Trophoblast cell (in vitro differentiated cells and primary cell): ENCODE measurements at regions not wholly inside any gene's neighbourhood (a gene's known extent, or its start where the extent isn't known, plus 50 kb on each side); places are given as distances from the start of the nearest gene placed in this dataset.
A peak's percentile ranks its signal among the peaks of the same experiment; 100 is the strongest.

Experiments
- DNase-seq, 2 donors: peaks; one replicate each; pipeline ENCODE4 v3.0.0-alpha.2; 2016
- H2AFZ ChIP-seq: 2 replicates; pipeline ENCODE4 v1.6.1; 2013; ENCODE audit warnings: low read length, moderate library complexity, mild to moderate bottlenecking; ENCODE audit not compliant: insufficient read depth, poor library complexity
- H2AK5ac ChIP-seq: 2 replicates; pipeline ENCODE4 v1.6.1; 2013; ENCODE audit warnings: mild to moderate bottlenecking, low read length
- H2BK120ac ChIP-seq: 2 replicates; pipeline ENCODE4 v1.6.1; 2013; ENCODE audit warnings: low read length, mild to moderate bottlenecking, moderate library complexity; ENCODE audit not compliant: insufficient read depth, poor library complexity
- H2BK12ac ChIP-seq: 2 replicates; pipeline ENCODE4 v1.6.1; 2013; ENCODE audit warnings: mild to moderate bottlenecking, low read length, moderate library complexity
- H2BK5ac ChIP-seq: 2 replicates; pipeline ENCODE4 v1.6.1; 2013; ENCODE audit warnings: low read length, low read depth, moderate library complexity, mild to moderate bottlenecking; ENCODE audit not compliant: poor library complexity
- H3K14ac ChIP-seq: 2 replicates; pipeline ENCODE4 v1.6.1; 2013; ENCODE audit warnings: mild to moderate bottlenecking, low read length
- H3K18ac ChIP-seq: 2 replicates; pipeline ENCODE4 v1.6.1; 2013; ENCODE audit warnings: mild to moderate bottlenecking, low read length
- H3K23ac ChIP-seq: 2 replicates; pipeline ENCODE4 v1.6.1; 2013; ENCODE audit warnings: low read length
- H3K27ac ChIP-seq: 2 replicates; pipeline ENCODE4 v1.5.1; 2013; ENCODE audit warnings: low read depth, mild to moderate bottlenecking, inconsistent platforms, low read length, moderate library complexity
- H3K27me3 ChIP-seq: 2 replicates; pipeline ENCODE4 v1.6.1; 2013; ENCODE audit warnings: inconsistent platforms, mild to moderate bottlenecking, low read length, moderate library complexity; ENCODE audit not compliant: insufficient read depth
- H3K36me3 ChIP-seq, 2 experiments: 1 replicate in 1 of 2; 2 replicates in 1 of 2; pipeline ENCODE4 v1.6.1; 2013; ENCODE audit warnings: low read length in 2 of 2, mild to moderate bottlenecking in 2 of 2, moderate library complexity in 1 of 2; ENCODE audit not compliant: insufficient read depth in 2 of 2, control insufficient read depth in 1 of 2
- H3K4ac ChIP-seq: 2 replicates; pipeline ENCODE4 v1.6.1; 2013; ENCODE audit warnings: low read depth, mild to moderate bottlenecking, low read length, moderate library complexity
- H3K4me1 ChIP-seq, 2 experiments: 1 replicate in 1 of 2; 2 replicates in 1 of 2; pipeline ENCODE4 v1.6.1; 2013; ENCODE audit warnings: low read length in 2 of 2, mild to moderate bottlenecking in 2 of 2, moderate library complexity in 1 of 2; ENCODE audit not compliant: insufficient read depth in 2 of 2, control insufficient read depth in 1 of 2
- H3K4me2 ChIP-seq: 2 replicates; pipeline ENCODE4 v1.6.1; 2013; ENCODE audit warnings: inconsistent platforms, mild to moderate bottlenecking, low read length, moderate library complexity
- H3K4me3 ChIP-seq: 2 replicates; pipeline ENCODE4 v1.5.1; 2013; ENCODE audit warnings: mild to moderate bottlenecking, low read depth, low read length, inconsistent platforms
- H3K79me1 ChIP-seq: one replicate; pipeline ENCODE4 v1.6.1; 2013; ENCODE audit warnings: low read length
- H3K79me2 ChIP-seq: 2 replicates; pipeline ENCODE4 v1.6.1; 2013; ENCODE audit warnings: low read length, mild to moderate bottlenecking; ENCODE audit not compliant: control insufficient read depth, insufficient read depth, poor library complexity
- H3K9ac ChIP-seq: 2 replicates; pipeline ENCODE4 v1.6.1; 2013; ENCODE audit warnings: mild to moderate bottlenecking, low read length
- H3K9me3 ChIP-seq: 2 replicates; pipeline ENCODE4 v1.6.1; 2013; ENCODE audit warnings: low read depth, mild to moderate bottlenecking, control low read depth, inconsistent platforms, low read length; ENCODE audit not compliant: insufficient read depth
- H4K12ac ChIP-seq: 2 replicates; pipeline ENCODE4 v1.6.1; 2013; ENCODE audit warnings: low read depth, mild to moderate bottlenecking, low read length, moderate library complexity
- H4K8ac ChIP-seq: 2 replicates; pipeline ENCODE4 v1.6.1; 2013; ENCODE audit warnings: low read depth, mild to moderate bottlenecking, low read length, moderate library complexity
- H4K91ac ChIP-seq: one replicate; pipeline ENCODE4 v1.6.1; 2013; ENCODE audit warnings: low read depth, mild to moderate bottlenecking, low read length, moderate library complexity
- WGBS: extraction: QIAGEN DNeasy Blood & Tissue Kit; methylation state at CpG from one replicate; pipeline ENCODE4 v1.1.7; 2013; ENCODE audit warnings: missing lambda C conversion rate; ENCODE audit not compliant: insufficient read length, insufficient coverage; ENCODE audit errors: extremely low coverage; 5-methylcytosine and 5-hydroxymethylcytosine counted together

DNA sequence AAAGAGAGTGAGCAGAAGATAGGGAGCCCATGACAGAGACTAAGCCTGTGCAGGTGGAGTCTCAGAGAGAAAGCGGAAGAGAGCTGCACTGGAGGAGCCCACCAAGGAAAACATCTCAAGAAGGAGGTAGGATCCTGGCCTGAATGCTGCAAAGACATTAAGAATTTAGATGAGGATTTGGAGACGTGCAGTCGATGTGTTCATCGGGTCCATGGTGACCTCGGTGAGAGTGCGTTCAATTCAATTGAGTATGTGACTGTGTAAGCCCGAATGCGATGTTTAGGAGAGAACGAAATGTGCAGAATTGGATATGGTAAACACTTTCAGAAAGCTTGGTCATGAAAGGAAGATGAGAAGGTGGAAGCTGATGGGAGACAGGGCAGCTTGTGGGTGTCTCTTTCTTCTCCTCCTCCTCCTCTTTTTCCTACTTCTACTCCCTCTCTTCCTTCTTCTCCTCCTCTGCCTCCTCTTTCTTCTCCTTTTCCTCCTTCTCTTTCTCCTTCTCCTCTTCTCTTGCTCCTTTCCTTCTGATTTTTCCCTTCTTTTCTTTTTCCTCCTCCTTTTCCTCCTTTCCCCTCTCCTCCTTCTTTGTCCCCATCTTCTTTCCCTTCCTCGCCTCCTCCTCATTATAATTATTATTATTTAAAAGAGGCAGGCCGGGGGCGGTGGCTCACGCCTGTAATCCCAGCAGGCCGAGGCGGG, 276.0 kb downstream of the RPS24 start:
- no peaks in the 10 kb centered on the region for H3K9me3 ChIP-seq
- no peak overlapping the region for H3K14ac ChIP-seq
- H3K23ac ChIP-seq = no peak overlapping the region
- H3K4me2 ChIP-seq = no peak overlapping the region
- no peak overlapping the region for H3K4me3 ChIP-seq
- 100% methylated on average over 1 of the region's 15 CpGs for WGBS
- peak overlapping the region; percentile 31 for H2AK5ac ChIP-seq
- H2BK12ac ChIP-seq = peak overlapping the region; percentile 24
- no peak overlapping the region for H2BK120ac ChIP-seq
- H3K79me2 ChIP-seq = peaks cover 9% of the 10 kb centered on the region
- no peak overlapping the region for H2BK5ac ChIP-seq
- H3K36me3 ChIP-seq = no peaks in the 10 kb centered on the region
- H4K91ac ChIP-seq = peak overlapping the region; percentile 9
- no peak for DNase-seq
- H3K79me1 ChIP-seq = peaks cover 29% of the 10 kb centered on the region
- no peak overlapping the region for H3K4ac ChIP-seq
- H3K9ac ChIP-seq = no peak overlapping the region
- H4K8ac ChIP-seq = no peak overlapping the region
- no peak overlapping the region for H2AFZ ChIP-seq
- peaks cover 6 to 15% of the 10 kb centered on the region in 2 experiments for H3K4me1 ChIP-seq
- no peak overlapping the region for H4K12ac ChIP-seq
- H3K27me3 ChIP-seq = no peaks in the 10 kb centered on the region
- no peak overlapping the region for H3K27ac ChIP-seq
- H3K18ac ChIP-seq = no peak overlapping the region

DNA sequence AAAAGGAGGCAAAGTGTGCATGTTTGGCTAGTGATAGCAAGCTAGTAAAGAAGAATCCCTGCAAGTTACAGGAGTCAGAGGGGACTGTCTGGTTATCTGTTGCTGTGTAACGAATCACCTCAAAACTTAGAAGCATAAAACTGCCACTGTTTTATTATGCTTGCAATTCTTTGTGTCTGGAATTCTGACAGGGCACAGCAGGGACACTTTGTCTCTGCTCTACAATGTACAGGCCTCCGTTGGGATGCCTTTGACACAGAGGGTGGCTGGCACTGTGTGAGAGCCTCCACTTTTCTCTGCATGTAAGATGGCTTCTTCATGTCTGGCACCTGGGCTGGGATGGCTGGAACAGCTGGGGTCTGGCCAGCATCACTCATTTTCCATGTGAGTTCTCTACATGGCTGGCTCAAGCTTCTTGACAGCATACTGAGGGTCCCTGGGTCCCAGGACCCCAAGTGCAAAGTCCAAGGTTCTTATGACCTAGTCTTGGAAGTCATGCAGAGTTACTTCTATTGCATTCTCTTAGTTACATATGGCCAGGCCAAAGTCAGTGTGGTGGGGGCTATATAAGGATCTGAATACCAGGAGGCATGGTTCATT, 276.9 kb downstream of the RPS24 start:
- Histone ChIP-seq H2AFZ (no peak overlapping the region), H3K79me1 (peaks cover 27% of the 10 kb centered on the region), H3K4ac (peak overlapping the region; percentile 32), H3K14ac (peak overlapping the region; percentile 81), H3K4me1 (peaks cover 6 to 15% of the 10 kb centered on the region in 2 experiments), H3K23ac (no peak overlapping the region), H2BK12ac (peak overlapping the region; percentile 95), H3K79me2 (peaks cover 9% of the 10 kb centered on the region), H3K4me2 (no peak overlapping the region), H3K27me3 (no peaks in the 10 kb centered on the region), H2BK5ac (peak overlapping the region; percentile 69), H3K9ac (no peak overlapping the region), H4K91ac (peak overlapping the region; percentile 92), H4K8ac (peak overlapping the region; percentile 8), H3K18ac (peak overlapping the region; percentile 73), H3K36me3 (no peaks in the 10 kb centered on the region), H2BK120ac (peak overlapping the region; percentile 87), H3K9me3 (no peaks in the 10 kb centered on the region), H2AK5ac (peak overlapping the region; percentile 35), H4K12ac (no peak overlapping the region), H3K4me3 (no peak overlapping the region), H3K27ac (peak overlapping the region; percentile 48)
- WGBS = no CpG with 5 or more reads among the region's 2 CpGs
- no peak for DNase-seq

DNA sequence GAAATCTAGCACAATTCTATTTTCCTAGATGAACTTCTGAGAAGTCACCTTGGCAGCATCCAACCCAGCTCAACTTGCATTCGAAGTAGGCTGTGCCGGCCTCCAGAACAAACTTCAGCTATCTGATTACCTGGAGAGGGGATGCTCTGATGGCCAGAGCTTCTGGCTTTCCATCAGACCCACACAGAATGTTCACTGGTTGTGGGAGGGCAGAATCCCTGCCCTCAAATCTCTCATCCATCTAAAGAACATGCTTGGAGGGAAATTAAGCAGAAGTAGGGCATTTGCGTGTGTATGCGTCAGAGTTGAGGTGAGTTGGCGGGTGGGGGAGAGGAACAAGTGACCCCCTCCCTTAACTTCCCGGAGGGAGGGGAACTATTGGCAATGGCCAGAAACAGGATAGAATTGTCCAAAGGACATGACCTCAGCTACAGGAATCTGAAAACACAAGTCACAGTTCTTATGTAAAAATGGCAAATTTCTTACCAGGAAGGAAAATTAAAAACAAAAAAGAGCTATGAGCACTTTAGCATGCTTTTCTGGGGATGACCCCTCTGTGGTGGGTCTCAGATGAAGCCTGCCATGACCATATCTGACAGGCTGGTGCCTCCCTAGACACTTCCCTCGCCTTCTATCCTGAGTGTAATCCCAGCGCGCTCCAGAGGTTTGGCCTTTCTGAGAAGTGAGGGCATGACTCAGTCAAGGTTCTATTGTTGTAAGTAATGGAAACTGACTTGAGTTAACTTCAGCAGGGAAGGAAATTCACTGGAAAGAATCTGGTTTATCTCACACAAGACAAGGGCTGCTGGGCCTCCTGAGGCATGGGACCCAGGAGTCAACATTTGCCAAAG, 278.8 kb downstream of the RPS24 start:
- H4K8ac ChIP-seq = peak overlapping the region; percentile 31
- peak overlapping the region; percentile 89 for H3K18ac ChIP-seq
- peak overlapping the region; percentile 93 for H2BK120ac ChIP-seq
- no peak overlapping the region for H2AFZ ChIP-seq
- peak overlapping the region; percentile 85 for H2AK5ac ChIP-seq
- peak overlapping the region; percentile 80 for H3K27ac ChIP-seq
- WGBS = no CpG with 5 or more reads among the region's 9 CpGs
- no peak overlapping the region for H3K9ac ChIP-seq
- peak overlapping the region; percentile 65 for H3K4ac ChIP-seq
- H2BK12ac ChIP-seq = peak overlapping the region; percentile 98
- H3K36me3 ChIP-seq = no peaks in the 10 kb centered on the region
- no peak overlapping the region for H3K4me3 ChIP-seq
- peak in 1 of 2 donors; percentile 3 for DNase-seq
- peak overlapping the region; percentile 95 for H4K91ac ChIP-seq
- peak overlapping the region; percentile 91 for H2BK5ac ChIP-seq
- peaks cover 15 to 25% of the 10 kb centered on the region in 2 experiments for H3K4me1 ChIP-seq
- H3K27me3 ChIP-seq = no peaks in the 10 kb centered on the region
- peaks cover 27% of the 10 kb centered on the region for H3K79me1 ChIP-seq
- H3K79me2 ChIP-seq = peaks cover 9% of the 10 kb centered on the region
- H3K4me2 ChIP-seq = no peak overlapping the region
- H3K14ac ChIP-seq = peak overlapping the region; percentile 90
- H3K23ac ChIP-seq = no peak overlapping the region
- no peaks in the 10 kb centered on the region for H3K9me3 ChIP-seq
- no peak overlapping the region for H4K12ac ChIP-seq

DNA sequence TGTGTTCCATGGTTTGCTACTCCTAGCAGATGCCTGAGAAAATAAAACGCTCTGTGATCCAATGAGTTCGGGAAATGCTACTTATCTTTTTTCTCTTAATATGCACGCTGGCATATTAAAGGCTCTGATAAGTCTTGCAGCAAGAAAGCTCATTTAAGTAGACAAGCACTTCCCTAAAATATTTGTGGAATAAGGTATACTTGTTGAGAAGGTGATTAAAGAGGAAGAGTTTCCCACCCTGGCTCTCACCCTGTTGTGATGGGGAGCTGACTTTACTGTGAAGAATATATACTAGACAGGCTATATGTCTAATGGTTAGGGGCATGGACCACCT, 279.4 kb downstream of the RPS24 start:
- no peak overlapping the region for H3K23ac ChIP-seq
- H3K27ac ChIP-seq = peak overlapping the region; percentile 81
- H3K4me2 ChIP-seq = no peak overlapping the region
- no peak overlapping the region for H2AK5ac ChIP-seq
- H2BK12ac ChIP-seq = no peak overlapping the region
- H3K14ac ChIP-seq = no peak overlapping the region
- H3K18ac ChIP-seq = no peak overlapping the region
- no peak overlapping the region for H4K8ac ChIP-seq
- no CpG with 5 or more reads among the region's 3 CpGs for WGBS
- peak overlapping the region; percentile 54 for H4K91ac ChIP-seq
- H3K9ac ChIP-seq = no peak overlapping the region
- H3K27me3 ChIP-seq = no peaks in the 10 kb centered on the region
- peaks cover 15 to 25% of the 10 kb centered on the region in 2 experiments for H3K4me1 ChIP-seq
- H2AFZ ChIP-seq = no peak overlapping the region
- peak overlapping the region; percentile 44 for H2BK120ac ChIP-seq
- no peak overlapping the region for H2BK5ac ChIP-seq
- H3K4ac ChIP-seq = no peak overlapping the region
- peaks cover 9% of the 10 kb centered on the region for H3K79me2 ChIP-seq
- H3K79me1 ChIP-seq = peaks cover 31% of the 10 kb centered on the region
- H3K36me3 ChIP-seq = no peaks in the 10 kb centered on the region
- no peak overlapping the region for H4K12ac ChIP-seq
- DNase-seq = no peak
- H3K4me3 ChIP-seq = no peak overlapping the region
- no peaks in the 10 kb centered on the region for H3K9me3 ChIP-seq
